DOHH2 (cell line): ENCODE measurements at regions not wholly inside any gene's neighbourhood (a gene's known extent, or its start where the extent isn't known, plus 50 kb on each side); places are given as distances from the start of the nearest gene placed in this dataset.

Source experiments
- H3F3A ChIP-seq: fragments of 200-600 bp; sonication (generic), shearing (Covaris generic); 2 replicates; pipeline ENCODE4 v1.6.0; 2016; ENCODE audit warnings: antibody characterized with exemption, mild to moderate bottlenecking; ENCODE audit not compliant: control insufficient read depth, insufficient read depth
- H3K27ac ChIP-seq: fragments of 200-600 bp; sonication (generic); 2 replicates; pipeline ENCODE4 v1.5.1; 2014; ENCODE audit warnings: low read depth, mild to moderate bottlenecking, low read length, moderate library complexity
- H3K27me3 ChIP-seq: fragments of 200-600 bp; sonication (generic); 2 replicates; pipeline ENCODE4 v1.6.1; 2014; ENCODE audit warnings: mild to moderate bottlenecking, low read length, mixed read lengths; ENCODE audit not compliant: control insufficient read depth
- H3K36me3 ChIP-seq: fragments of 200-600 bp; sonication (generic); 2 replicates; pipeline ENCODE4 v1.6.1; 2014; ENCODE audit warnings: mild to moderate bottlenecking, low read length, moderate library complexity, mixed read lengths; ENCODE audit not compliant: control insufficient read depth
- H3K4me1 ChIP-seq: fragments of 200-600 bp; sonication (generic); 2 replicates; pipeline ENCODE4 v1.6.1; 2014; ENCODE audit warnings: mild to moderate bottlenecking, low read length, mixed read lengths; ENCODE audit not compliant: control insufficient read depth
- H3K4me2 ChIP-seq: fragments of 200-600 bp; sonication (generic); 2 replicates; pipeline ENCODE4 v1.6.0; 2014; ENCODE audit warnings: mild to moderate bottlenecking, low read length, moderate library complexity
- H3K4me3 ChIP-seq: fragments of 200-600 bp; sonication (generic); 2 replicates; pipeline ENCODE4 v1.5.1; 2014; ENCODE audit warnings: mild to moderate bottlenecking, low read length, mixed read lengths
- H3K79me2 ChIP-seq: fragments of 200-600 bp; sonication (generic); 2 replicates; pipeline ENCODE4 v1.6.1; 2014; ENCODE audit warnings: mild to moderate bottlenecking, low read length, mixed read lengths; ENCODE audit not compliant: control insufficient read depth
- H3K9me2 ChIP-seq: fragments of 200-600 bp; sonication (generic); replicated peaks from 2 replicates; pipeline ENCODE4 v1.6.1; 2014; ENCODE audit warnings: mild to moderate bottlenecking, low read length, mixed read lengths; ENCODE audit not compliant: control insufficient read depth
- H3K9me3 ChIP-seq: fragments of 200-600 bp; sonication (generic); 2 replicates; pipeline ENCODE4 v1.6.1; 2014; ENCODE audit warnings: antibody characterized with exemption, low read length, mixed read lengths; ENCODE audit not compliant: control insufficient read depth, insufficient read depth
- H4K20me1 ChIP-seq: fragments of 200-600 bp; sonication (generic); 2 replicates; pipeline ENCODE4 v1.6.0; 2014; ENCODE audit warnings: low read depth, mild to moderate bottlenecking, antibody characterized with exemption, low read length, moderate library complexity; ENCODE audit not compliant: control insufficient read depth, insufficient read depth
- EZH2phosphoT487 ChIP-seq: fragments of 200-600 bp; sonication (generic); IDR thresholded peaks from 2 replicates; pipeline ENCODE4 v1.6.1; 2017; ENCODE audit warnings: borderline replicate concordance, mild to moderate bottlenecking, antibody characterized with exemption, low read length, moderate library complexity, mixed read lengths
- TF ChIP-seq, protein P1 (sequence below): fragments of 200-600 bp; sonication (generic); IDR thresholded peaks from one replicate; pipeline ENCODE4 v1.5.1; 2014; ENCODE audit warnings: antibody characterized with exemption, mild to moderate bottlenecking, low read depth, low read length; ENCODE audit not compliant: poor library complexity, severe bottlenecking

DNA sequence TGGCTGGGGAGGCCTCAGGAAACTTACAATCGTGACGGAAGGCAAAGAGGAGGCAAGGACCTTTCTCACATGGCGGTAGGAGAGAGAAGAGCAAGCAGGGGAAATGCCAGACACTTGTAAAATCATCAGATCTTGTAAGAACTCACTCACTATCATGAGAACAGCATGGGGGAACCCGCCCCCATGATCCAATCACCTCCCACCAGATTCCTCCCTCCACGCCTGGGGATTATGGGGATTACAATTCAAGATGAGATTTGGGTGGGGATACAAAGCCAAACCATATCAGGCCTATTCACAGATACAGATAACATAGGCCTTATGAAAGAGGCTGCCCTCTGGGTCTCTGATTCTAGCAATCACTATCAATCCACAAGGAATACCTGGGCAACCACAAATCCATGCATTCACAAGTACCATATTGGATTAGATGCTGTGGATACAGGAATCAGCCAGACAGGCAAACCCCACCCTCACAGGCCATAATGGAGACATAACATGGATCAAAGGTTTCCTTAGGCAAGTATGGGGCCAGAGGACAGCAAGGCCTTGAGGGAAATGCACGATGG lies 284.9 kb downstream of the SOX9 start:
- H3K4me2 ChIP-seq, result no peak overlapping the region
- no peaks in the 10 kb centered on the region for H3K27me3 ChIP-seq
- no peaks in the 10 kb centered on the region for H3K9me2 ChIP-seq
- no peaks in the 10 kb centered on the region for H3F3A ChIP-seq
- H3K4me3 ChIP-seq, result no peak overlapping the region
- no peaks in the 10 kb centered on the region for H3K4me1 ChIP-seq
- no peaks in the 10 kb centered on the region for H3K79me2 ChIP-seq
- H3K9me3 ChIP-seq, result no peaks in the 10 kb centered on the region
- no peaks in the 10 kb centered on the region for H4K20me1 ChIP-seq
- no peak overlapping the region for H3K27ac ChIP-seq
- TF ChIP-seq, protein P1, sequence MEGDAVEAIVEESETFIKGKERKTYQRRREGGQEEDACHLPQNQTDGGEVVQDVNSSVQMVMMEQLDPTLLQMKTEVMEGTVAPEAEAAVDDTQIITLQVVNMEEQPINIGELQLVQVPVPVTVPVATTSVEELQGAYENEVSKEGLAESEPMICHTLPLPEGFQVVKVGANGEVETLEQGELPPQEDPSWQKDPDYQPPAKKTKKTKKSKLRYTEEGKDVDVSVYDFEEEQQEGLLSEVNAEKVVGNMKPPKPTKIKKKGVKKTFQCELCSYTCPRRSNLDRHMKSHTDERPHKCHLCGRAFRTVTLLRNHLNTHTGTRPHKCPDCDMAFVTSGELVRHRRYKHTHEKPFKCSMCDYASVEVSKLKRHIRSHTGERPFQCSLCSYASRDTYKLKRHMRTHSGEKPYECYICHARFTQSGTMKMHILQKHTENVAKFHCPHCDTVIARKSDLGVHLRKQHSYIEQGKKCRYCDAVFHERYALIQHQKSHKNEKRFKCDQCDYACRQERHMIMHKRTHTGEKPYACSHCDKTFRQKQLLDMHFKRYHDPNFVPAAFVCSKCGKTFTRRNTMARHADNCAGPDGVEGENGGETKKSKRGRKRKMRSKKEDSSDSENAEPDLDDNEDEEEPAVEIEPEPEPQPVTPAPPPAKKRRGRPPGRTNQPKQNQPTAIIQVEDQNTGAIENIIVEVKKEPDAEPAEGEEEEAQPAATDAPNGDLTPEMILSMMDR, result no peak
- TF ChIP-seq EZH2phosphoT487, result no peak
- no peaks in the 10 kb centered on the region for H3K36me3 ChIP-seq

DNA sequence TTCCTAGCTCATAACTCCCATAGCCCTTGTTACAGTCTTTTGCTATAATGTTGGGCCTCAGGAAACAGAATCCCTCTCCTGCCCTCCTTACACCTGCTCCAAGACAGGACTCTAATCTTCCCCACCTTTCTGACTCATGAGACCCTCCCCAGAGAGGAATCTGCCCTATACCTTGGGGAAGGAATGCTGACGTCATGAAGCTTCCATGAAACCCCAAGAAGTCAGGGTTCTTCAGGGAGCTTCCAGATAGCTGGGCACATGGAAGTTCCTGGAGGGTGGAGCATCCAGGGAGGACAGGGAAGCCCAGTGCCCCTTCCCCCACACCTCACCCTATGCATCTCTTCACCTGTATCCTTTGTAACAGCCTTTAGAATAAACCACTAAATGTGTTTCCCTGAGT lies 285.7 kb downstream of the SOX9 start:
- Histone ChIP-seq H4K20me1 (no peaks in the 10 kb centered on the region), H3K27me3 (no peaks in the 10 kb centered on the region), H3K4me2 (no peak overlapping the region), H3K9me2 (no peaks in the 10 kb centered on the region), H3F3A (no peaks in the 10 kb centered on the region), H3K27ac (no peak overlapping the region), H3K79me2 (no peaks in the 10 kb centered on the region), H3K9me3 (no peaks in the 10 kb centered on the region), H3K4me1 (no peaks in the 10 kb centered on the region), H3K36me3 (no peaks in the 10 kb centered on the region), H3K4me3 (no peak overlapping the region)
- no peak for TF ChIP-seq EZH2phosphoT487
- TF ChIP-seq, protein P1, result no peak

DNA sequence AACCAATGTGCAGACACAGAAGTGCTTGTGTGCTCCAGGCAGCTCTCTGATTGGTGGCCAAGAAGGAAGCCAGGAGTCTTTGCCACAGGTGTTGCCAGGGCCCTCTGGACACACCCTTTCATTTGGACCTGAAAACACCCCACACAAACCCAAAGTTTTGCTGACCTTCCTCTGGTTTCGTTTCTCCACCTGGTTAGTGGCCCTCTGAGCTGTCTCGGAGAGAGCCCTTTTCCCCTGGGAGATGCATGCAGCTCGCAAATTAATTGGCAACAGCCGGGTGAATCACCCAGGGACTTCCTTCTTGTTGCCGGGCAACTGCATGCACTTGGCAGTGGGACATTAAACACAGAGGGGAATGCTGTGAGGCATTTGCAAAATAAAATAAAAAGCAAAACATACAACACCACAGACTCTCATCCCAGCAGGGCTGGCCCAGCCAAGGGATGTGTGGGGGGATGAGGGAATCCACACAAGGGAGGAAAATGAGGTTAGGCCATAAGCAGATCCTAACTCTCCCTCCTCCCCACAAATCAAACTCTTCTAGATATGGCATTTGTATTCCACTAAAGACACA lies 286.6 kb downstream of the SOX9 start:
- H3K36me3 ChIP-seq, result no peaks in the 10 kb centered on the region
- no peaks in the 10 kb centered on the region for H4K20me1 ChIP-seq
- TF ChIP-seq EZH2phosphoT487, result no peak
- TF ChIP-seq, protein P1, result no peak
- no peaks in the 10 kb centered on the region for H3K9me2 ChIP-seq
- no peak overlapping the region for H3K27ac ChIP-seq
- no peak overlapping the region for H3K4me3 ChIP-seq
- no peaks in the 10 kb centered on the region for H3K27me3 ChIP-seq
- no peak overlapping the region for H3K4me2 ChIP-seq
- no peaks in the 10 kb centered on the region for H3K79me2 ChIP-seq
- no peaks in the 10 kb centered on the region for H3F3A ChIP-seq
- no peaks in the 10 kb centered on the region for H3K9me3 ChIP-seq
- H3K4me1 ChIP-seq, result no peaks in the 10 kb centered on the region

DNA sequence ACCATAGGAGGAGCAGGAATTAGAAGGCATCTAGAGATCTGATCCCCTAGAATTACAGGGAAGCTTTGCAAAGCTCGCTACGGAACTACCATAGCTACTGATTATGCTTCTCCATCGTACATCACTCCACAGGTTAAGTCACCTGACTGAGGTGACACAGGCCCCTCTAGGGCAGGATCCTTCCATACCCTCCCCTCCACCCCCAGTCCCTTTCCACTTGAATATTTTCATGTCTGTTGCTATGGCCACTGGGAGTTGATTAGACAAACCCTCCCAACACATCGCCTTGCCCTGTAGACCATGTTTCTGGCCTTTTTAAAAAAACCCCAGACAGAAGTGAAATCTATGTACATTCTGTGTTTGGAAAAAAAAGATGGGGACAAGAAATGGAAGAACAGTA lies 287.1 kb downstream of the SOX9 start:
- H3K9me2 ChIP-seq, result no peaks in the 10 kb centered on the region
- H3K27me3 ChIP-seq, result no peaks in the 10 kb centered on the region
- no peak overlapping the region for H3K4me2 ChIP-seq
- no peaks in the 10 kb centered on the region for H3K36me3 ChIP-seq
- H3K79me2 ChIP-seq, result no peaks in the 10 kb centered on the region
- no peaks in the 10 kb centered on the region for H3F3A ChIP-seq
- no peak overlapping the region for H3K27ac ChIP-seq
- no peak overlapping the region for H3K4me3 ChIP-seq
- no peaks in the 10 kb centered on the region for H3K9me3 ChIP-seq
- no peak for TF ChIP-seq EZH2phosphoT487
- TF ChIP-seq, protein P1, result no peak
- no peaks in the 10 kb centered on the region for H3K4me1 ChIP-seq
- no peaks in the 10 kb centered on the region for H4K20me1 ChIP-seq
